ENCODE measurements at regions not wholly inside any gene's neighbourhood (a gene's known extent, or its start where the extent isn't known, plus 50 kb on each side); places are given as distances from the start of the nearest gene placed in this dataset.

GRCh38 chr13:80649274-80649673, 308.3 kb upstream of the SPRY2 start:
- H4K20me1 ChIP-seq (ENCODE audit: insufficient read depth, low read length): no peaks in the 10 kb centered on the region
- DNase-seq (ENCODE audit: insufficient read length, low spot score, missing footprints): no peak
- no peak overlapping the region for H3K4me3 ChIP-seq (ENCODE audit: insufficient read depth, low read length)
- no peaks in the 10 kb centered on the region for H3K27me3 ChIP-seq (ENCODE audit: insufficient read depth, low read length)
- no peaks in the 10 kb centered on the region for H3K79me2 ChIP-seq (ENCODE audit: insufficient read depth, low read length)
- H3K4me2 ChIP-seq (ENCODE audit: insufficient read depth, low read length): no peak overlapping the region
- H3K27ac ChIP-seq (ENCODE audit: low read depth, low read length): no peak overlapping the region
- H2AFZ ChIP-seq (ENCODE audit: low read length): no peak overlapping the region
- H3K36me3 ChIP-seq (ENCODE audit: insufficient read depth, low read length): no peaks in the 10 kb centered on the region
- TF ChIP-seq CTCF (IDR thresholded peaks at IDR 0.05; ENCODE audit: extremely low read depth, low read depth, low read length): no peak
- no peaks in the 10 kb centered on the region for H3K4me1 ChIP-seq (ENCODE audit: insufficient read depth, low read length)
- peaks cover 2% of the 10 kb centered on the region for H3K9me3 ChIP-seq (ENCODE audit: low read depth, low read length)

GRCh38 chr13:80642641-80643040, 301.7 kb upstream of the SPRY2 start:
- DNase-seq (ENCODE audit: insufficient read length, low spot score, missing footprints): no peak
- Histone ChIP-seq H3K36me3 (ENCODE audit: insufficient read depth, low read length) (no peaks in the 10 kb centered on the region), H3K79me2 (ENCODE audit: insufficient read depth, low read length) (no peaks in the 10 kb centered on the region), H3K4me3 (ENCODE audit: insufficient read depth, low read length) (no peak overlapping the region), H3K4me1 (ENCODE audit: insufficient read depth, low read length) (no peaks in the 10 kb centered on the region), H2AFZ (ENCODE audit: low read length) (no peak overlapping the region), H3K9me3 (ENCODE audit: low read depth, low read length) (no peaks in the 10 kb centered on the region), H3K27me3 (ENCODE audit: insufficient read depth, low read length) (no peaks in the 10 kb centered on the region), H3K4me2 (ENCODE audit: insufficient read depth, low read length) (no peak overlapping the region), H3K27ac (ENCODE audit: low read depth, low read length) (no peak overlapping the region), H4K20me1 (ENCODE audit: insufficient read depth, low read length) (no peaks in the 10 kb centered on the region)
- no peak for TF ChIP-seq CTCF (IDR thresholded peaks at IDR 0.05; ENCODE audit: extremely low read depth, low read depth, low read length)

GRCh38 chr13:80633251-80633650, 292.3 kb upstream of the SPRY2 start:
- Histone ChIP-seq H3K27ac (ENCODE audit: low read depth, low read length) (no peak overlapping the region), H3K36me3 (ENCODE audit: insufficient read depth, low read length) (no peaks in the 10 kb centered on the region), H3K9me3 (ENCODE audit: low read depth, low read length) (no peaks in the 10 kb centered on the region), H3K27me3 (ENCODE audit: insufficient read depth, low read length) (no peaks in the 10 kb centered on the region), H3K4me3 (ENCODE audit: insufficient read depth, low read length) (no peak overlapping the region), H2AFZ (ENCODE audit: low read length) (no peak overlapping the region), H3K4me2 (ENCODE audit: insufficient read depth, low read length) (no peak overlapping the region), H3K4me1 (ENCODE audit: insufficient read depth, low read length) (no peaks in the 10 kb centered on the region), H4K20me1 (ENCODE audit: insufficient read depth, low read length) (no peaks in the 10 kb centered on the region), H3K79me2 (ENCODE audit: insufficient read depth, low read length) (no peaks in the 10 kb centered on the region)
- TF ChIP-seq CTCF (IDR thresholded peaks at IDR 0.05; ENCODE audit: extremely low read depth, low read depth, low read length): no peak
- no peak for DNase-seq (ENCODE audit: insufficient read length, low spot score, missing footprints)

GRCh38 chr13:80630685-80631121, 289.8 kb upstream of the SPRY2 start:
- Histone ChIP-seq H4K20me1 (ENCODE audit: insufficient read depth, low read length) (no peaks in the 10 kb centered on the region), H3K27me3 (ENCODE audit: insufficient read depth, low read length) (no peaks in the 10 kb centered on the region), H3K4me2 (ENCODE audit: insufficient read depth, low read length) (no peak overlapping the region), H3K4me3 (ENCODE audit: insufficient read depth, low read length) (no peak overlapping the region), H3K9me3 (ENCODE audit: low read depth, low read length) (no peaks in the 10 kb centered on the region), H2AFZ (ENCODE audit: low read length) (no peak overlapping the region), H3K27ac (ENCODE audit: low read depth, low read length) (no peak overlapping the region), H3K79me2 (ENCODE audit: insufficient read depth, low read length) (no peaks in the 10 kb centered on the region), H3K36me3 (ENCODE audit: insufficient read depth, low read length) (no peaks in the 10 kb centered on the region), H3K4me1 (ENCODE audit: insufficient read depth, low read length) (no peaks in the 10 kb centered on the region)
- no peak for TF ChIP-seq CTCF (IDR thresholded peaks at IDR 0.05; ENCODE audit: extremely low read depth, low read depth, low read length)
- no peak for DNase-seq (ENCODE audit: insufficient read length, low spot score, missing footprints)

Data from osteoblast (primary cell).